Ovary (tissue), 3 donors: ENCODE measurements at regions not wholly inside any gene's neighbourhood (a gene's known extent, or its start where the extent isn't known, plus 50 kb on each side); places are given as distances from the start of the nearest gene placed in this dataset.
A peak's percentile ranks its signal among the peaks of the same experiment; 100 is the strongest.

ENCODE experiments used
- CTCF ChIP-seq, 3 donors: fragments of 450-650 bp in 2 of 3; fragments of 200-600 bp in 1 of 3; IDR thresholded peaks; one replicate each; pipeline versions ENCODE4 v1.5.1 to v1.8.0; 2016 to 2022; ENCODE audit warnings: antibody characterized with exemption in 3 of 3, mild to moderate bottlenecking in 1 of 3
- POLR2A ChIP-seq: fragments of 450-650 bp; IDR thresholded peaks from one replicate; pipeline ENCODE4 v1.6.1; 2017; ENCODE audit warnings: antibody characterized with exemption, mild to moderate bottlenecking, moderate library complexity
- donor health status: DM: no; HTN: no; CAD: no.

- TF ChIP-seq CTCF (IDR thresholded peaks at IDR 0.05): peak; percentile 95 to 97 (median 96)
- no peak for TF ChIP-seq POLR2A
These were observed 53.8 kb downstream of the IER5 start for GRCh38 chr1:181142096-181142958.
